HepG2 (cell line): ENCODE measurements at regions not wholly inside any gene's neighbourhood (a gene's known extent, or its start where the extent isn't known, plus 50 kb on each side); places are given as distances from the start of the nearest gene placed in this dataset.

Experiments
- ATAC-seq: fragments of 200-7000 bp; cut with Tn5 transposase; 3 replicates; pipeline ENCODE4 v1.9.1; 2020; ENCODE audit warnings: mild to moderate bottlenecking, moderate library complexity
- BruUV-seq: library from RNA; stranded (reverse); fragments of 400-500 nt; replicated peaks from 2 replicates; lab custom pipeline; 2021; lab: Mats Ljungman, UMichigan
- CTCF ChIA-PET: fragments of 300-600 bp; formaldehyde crosslinking; extraction: SDS; loops from one replicate; lab custom pipeline; 2021; ENCODE audit warnings: low total read pairs, inconsistent platforms, low intra/inter-chr PET ratio; lab: Yijun Ruan, JAX
- POLR2A ChIA-PET: fragments of 350-600 bp; sonication (Branson Sonifier 250); formaldehyde crosslinking; loops from one replicate; lab custom pipeline; 2020; ENCODE audit warnings: antibody characterized with exemption, inconsistent platforms; lab: Yijun Ruan, JAX
- DNase-seq: peaks from one replicate; pipeline ENCODE4 v3.0.0-alpha.2; 2015; ENCODE audit warnings: low spot score
- FAIRE-seq: peaks from 3 replicates; lab custom pipeline; 2011; peaks lifted over from hg19 to GRCh38; lab: Jason Lieb, UNC
- H2AFZ ChIP-seq: one replicate; pipeline ENCODE4 v1.6.1; 2011; ENCODE audit warnings: low read length, inconsistent platforms
- H3K27ac ChIP-seq: fragments of 300-600 bp; 3 replicates; pipeline ENCODE4 v1.8.0; 2011; ENCODE audit warnings: mixed run types, mild to moderate bottlenecking, mixed read lengths, low read length, inconsistent platforms; ENCODE audit not compliant: insufficient read depth; ENCODE audit errors: extremely low read length
- H3K27me3 ChIP-seq, 2 experiments: fragments of 200-600 bp in 1 of 2; 2 replicates in 1 of 2; 3 replicates in 1 of 2; pipeline versions ENCODE4 v1.6.0 to v1.8.0; 2011; ENCODE audit warnings: low read length in 2 of 2, mild to moderate bottlenecking in 2 of 2, moderate library complexity in 2 of 2, inconsistent platforms in 1 of 2; ENCODE audit not compliant: insufficient read depth in 2 of 2, control insufficient read depth in 1 of 2
- H3K36me3 ChIP-seq, 2 experiments: fragments of 200-600 bp in 1 of 2; replicated peaks in 1 of 2; 2 replicates in 1 of 2; 3 replicates in 1 of 2; pipeline versions ENCODE4 v1.5.1 to v1.8.0; 2011; ENCODE audit warnings: low read length in 2 of 2, inconsistent platforms in 1 of 2; ENCODE audit not compliant: insufficient read depth in 2 of 2, control insufficient read depth in 1 of 2
- H3K4me1 ChIP-seq: 2 replicates; pipeline ENCODE4 v1.5.1; 2012; ENCODE audit warnings: low read length, inconsistent platforms; ENCODE audit not compliant: insufficient read depth
- H3K4me2 ChIP-seq: 2 replicates; pipeline ENCODE4 v1.6.0; 2011; ENCODE audit warnings: low read depth, low read length, inconsistent platforms
- H3K4me3 ChIP-seq, 3 experiments: fragments of 200-600 bp in 1 of 3; sonication (generic), shearing (Covaris generic) in 1 of 3; replicated peaks in 1 of 3; 2 replicates each; pipeline ENCODE4 v1.5.1; 2011 to 2016; ENCODE audit warnings: low read length in 3 of 3, inconsistent platforms in 2 of 3, low read depth in 2 of 3, mild to moderate bottlenecking in 2 of 3, control low read depth in 1 of 3, mixed read lengths in 1 of 3; ENCODE audit not compliant: insufficient read depth in 1 of 3
- H3K79me2 ChIP-seq: one replicate; pipeline ENCODE4 v1.6.1; 2011; ENCODE audit warnings: low read length, inconsistent platforms; ENCODE audit not compliant: insufficient read depth
- H3K9ac ChIP-seq: 2 replicates; pipeline ENCODE4 v1.6.0; 2011; ENCODE audit warnings: mild to moderate bottlenecking, low read depth, low read length, inconsistent platforms; ENCODE audit not compliant: insufficient read depth
- H3K9me3 ChIP-seq: 2 replicates; pipeline ENCODE4 v1.5.1; 2012; ENCODE audit warnings: mild to moderate bottlenecking, low read length
- H4K20me1 ChIP-seq: 2 replicates; pipeline ENCODE4 v1.6.0; 2011; ENCODE audit warnings: inconsistent platforms, mild to moderate bottlenecking, low read length, moderate library complexity; ENCODE audit not compliant: insufficient read depth
- HDAC2 ChIP-seq: sonication (generic); formaldehyde crosslinking; IDR thresholded peaks from 2 replicates; pipeline ENCODE4 v1.4.0; 2020; ENCODE audit warnings: missing genetic modification reagents
- HINFP ChIP-seq: sonication (generic); formaldehyde crosslinking; IDR thresholded peaks from 2 replicates; pipeline ENCODE4 v1.4.0; 2020; ENCODE audit warnings: low read depth, mild to moderate bottlenecking, missing genetic modification reagents
- YEATS4 ChIP-seq: sonication (generic); formaldehyde crosslinking; IDR thresholded peaks from 2 replicates; pipeline ENCODE4 v1.4.0; 2020; ENCODE audit warnings: missing genetic modification reagents, borderline replicate concordance
- ZBTB44 ChIP-seq: sonication (generic); formaldehyde crosslinking; IDR thresholded peaks from 2 replicates; pipeline ENCODE4 v1.4.0; 2020; ENCODE audit warnings: missing genetic modification reagents
- ZNF180 ChIP-seq: sonication (generic); formaldehyde crosslinking; IDR thresholded peaks from 2 replicates; pipeline ENCODE4 v1.4.0; 2020; ENCODE audit warnings: low read depth, missing genetic modification reagents, borderline replicate concordance
- ZNF260 ChIP-seq: sonication (generic); formaldehyde crosslinking; IDR thresholded peaks from 2 replicates; pipeline ENCODE4 v1.4.0; 2020; ENCODE audit warnings: missing genetic modification reagents, low read depth, mild to moderate bottlenecking, borderline replicate concordance
- WGBS: methylation state at CpG from one replicate; pipeline ENCODE4 v1.1.6; 2017; ENCODE audit warnings: low lambda C conversion rate; 5-methylcytosine and 5-hydroxymethylcytosine counted together
- in situ Hi-C: cut with HindIII; loops from 2 replicates; pipeline ENCODE4 v1.10.0; 2017; ENCODE audit warnings: low pct_unique_long_range_greater_than_20kb; ENCODE audit not compliant: extremely low pct_ligation_motif_present
- intact Hi-C: fragments of 100-400 bp; cut with micrococcal nuclease; formaldehyde crosslinking; loops from one replicate; pipeline ENCODE4 v1.10.0; 2022; ENCODE audit not compliant: unreplicated experiment

GRCh38 chr9:105057551-105057950, 129.6 kb upstream of the ABCA1 start:
- no peak overlapping the region for H3K4me3 ChIP-seq
- POLR2A ChIA-PET = no interaction called here
- BruUV-seq = no TSS peak
- no peaks in the 10 kb centered on the region for H3K79me2 ChIP-seq
- H2AFZ ChIP-seq = no peak overlapping the region
- H4K20me1 ChIP-seq = no peaks in the 10 kb centered on the region
- H3K4me1 ChIP-seq = peaks cover 25% of the 10 kb centered on the region
- DNase-seq = no peak
- no peaks in the 10 kb centered on the region for H3K27me3 ChIP-seq
- WGBS = 61% methylated on average over 4 of the region's 4 CpGs
- in situ Hi-C loops = no loop called here
- no peaks in the 10 kb centered on the region for H3K9me3 ChIP-seq
- TF ChIP-seq HINFP (CRISPR knock-in tag) = no peak
- TF ChIP-seq ZNF260 = no peak
- TF ChIP-seq ZBTB44 (CRISPR knock-in tag) = no peak
- TF ChIP-seq YEATS4 (CRISPR knock-in tag) = no peak
- no peak for TF ChIP-seq ZNF180 (CRISPR knock-in tag)
- no peak for TF ChIP-seq HDAC2 (CRISPR knock-in tag)
- TF ChIP-seq, all 625 proteins: peak for 0
- no peaks in the 10 kb centered on the region for H3K36me3 ChIP-seq
- FAIRE-seq = no peak
- CTCF ChIA-PET = no interaction called here
- intact Hi-C loops = no loop called here
- no peak for ATAC-seq
- no peak overlapping the region for H3K4me2 ChIP-seq
- H3K9ac ChIP-seq = no peak overlapping the region
- no peak overlapping the region for H3K27ac ChIP-seq
